GM12878 (cell line): ENCODE measurements at regions not wholly inside any gene's neighbourhood (a gene's known extent, or its start where the extent isn't known, plus 50 kb on each side); places are given as distances from the start of the nearest gene placed in this dataset.

Source experiments
- ATAC-seq: fragments of 200-7000 bp; cut with Tn5 transposase; 3 replicates; pipeline ENCODE4 v1.9.1; 2020; ENCODE audit warnings: mild to moderate bottlenecking, moderate library complexity
- BruUV-seq: library from RNA; stranded (reverse); fragments of 400-500 nt; replicated peaks from 2 replicates; lab custom pipeline; 2021; lab: Mats Ljungman, UMichigan
- CTCF ChIA-PET: fragments of 300-600 bp; sonication (Branson Sonifier 250); formaldehyde crosslinking; extraction: SDS; loops from one replicate; lab custom pipeline; 2021; ENCODE audit warnings: inconsistent platforms; lab: Yijun Ruan, JAX
- POLR2A ChIA-PET: fragments of 350-600 bp; formaldehyde crosslinking; extraction: SDS; loops from one replicate; lab custom pipeline; 2021; ENCODE audit warnings: inconsistent platforms; lab: Charles Lee
- RAD21 ChIA-PET: fragments of 300-600 bp; sonication (Branson Sonifier 250); formaldehyde crosslinking; loops from one replicate; lab custom pipeline; 2023; ENCODE audit warnings: antibody characterized with exemption; ENCODE audit not compliant: unreplicated experiment; lab: Charles Lee
- SMC1A ChIA-PET: fragments of 300-600 bp; sonication (Branson Sonifier 250); formaldehyde crosslinking; loops from one replicate; lab custom pipeline; 2023; ENCODE audit not compliant: unreplicated experiment, uncharacterized antibody; lab: Charles Lee
- DNase-seq: peaks from one replicate; pipeline ENCODE4 v3.0.0-alpha.2; 2011; ENCODE audit warnings: low read depth, low spot score
- FAIRE-seq: peaks from 3 replicates; lab custom pipeline; 2011; peaks lifted over from hg19 to GRCh38; lab: Jason Lieb, UNC
- H2AFZ ChIP-seq: 2 replicates; pipeline ENCODE4 v1.6.0; 2011; ENCODE audit warnings: low read depth, low read length, control low read depth; ENCODE audit not compliant: control insufficient read depth
- H3K27ac ChIP-seq: 2 replicates; pipeline ENCODE4 v1.5.1; 2011; ENCODE audit warnings: control low read depth; ENCODE audit not compliant: control insufficient read depth, insufficient read depth
- H3K27me3 ChIP-seq, 2 experiments: replicated peaks in 1 of 2; 2 replicates each; pipeline versions ENCODE4 v1.6.0 to v1.6.1; 2011; ENCODE audit warnings: low read length in 1 of 2; ENCODE audit not compliant: control insufficient read depth in 2 of 2, insufficient read depth in 2 of 2
- H3K36me3 ChIP-seq, 2 experiments: 2 replicates each; pipeline ENCODE4 v1.5.1; 2011; ENCODE audit warnings: low read length in 1 of 2; ENCODE audit not compliant: control insufficient read depth in 2 of 2, insufficient read depth in 2 of 2
- H3K4me1 ChIP-seq: 2 replicates; pipeline ENCODE4 v1.6.1; 2011; ENCODE audit warnings: mild to moderate bottlenecking, low read length, moderate library complexity, mixed read lengths; ENCODE audit not compliant: control insufficient read depth, insufficient read depth
- H3K4me2 ChIP-seq: 2 replicates; pipeline ENCODE4 v1.6.0; 2011; ENCODE audit warnings: control low read depth; ENCODE audit not compliant: control insufficient read depth, insufficient read depth
- H3K4me3 ChIP-seq: fragments of 200-600 bp; sonication (generic); 2 replicates; pipeline ENCODE4 v1.5.1; 2016
- H3K79me2 ChIP-seq: 2 replicates; pipeline ENCODE4 v1.6.0; 2011; ENCODE audit warnings: low read length; ENCODE audit not compliant: control insufficient read depth, insufficient read depth
- H3K9ac ChIP-seq: 2 replicates; pipeline ENCODE4 v1.8.0; 2011; ENCODE audit warnings: low read length, control low read depth, mixed read lengths; ENCODE audit not compliant: control insufficient read depth, insufficient read depth
- H3K9me3 ChIP-seq: replicated peaks from 3 replicates; pipeline ENCODE4 v1.5.1; 2011; ENCODE audit warnings: mild to moderate bottlenecking, low read length; ENCODE audit not compliant: control insufficient read depth, insufficient read depth
- H4K20me1 ChIP-seq: 2 replicates; pipeline ENCODE4 v1.6.0; 2011; ENCODE audit not compliant: control insufficient read depth, insufficient read depth
- BHLHE40 ChIP-seq, 2 experiments: fragments of 450-650 bp in 1 of 2; IDR thresholded peaks; 2 replicates each; pipeline ENCODE4 v1.6.1; 2011 to 2017; ENCODE audit warnings: low read depth in 2 of 2, borderline replicate concordance in 1 of 2, improper control_type of control experiment in 1 of 2, low read length in 1 of 2, mild to moderate bottlenecking in 1 of 2
- CREB1 ChIP-seq: IDR thresholded peaks from 2 replicates; pipeline ENCODE4 v1.6.1; 2012; ENCODE audit warnings: low read depth, mild to moderate bottlenecking, inconsistent platforms
- CTCF ChIP-seq, 3 experiments: IDR thresholded peaks in 2 of 3; conservative IDR thresholded peaks in 1 of 3; 2 replicates each; pipeline ENCODE4 v1.5.1; 2011; ENCODE audit warnings: low read depth in 3 of 3, low read length in 3 of 3, mild to moderate bottlenecking in 3 of 3, control low read depth in 2 of 3, moderate library complexity in 2 of 3, inconsistent platforms in 1 of 3, mixed read lengths in 1 of 3; ENCODE audit not compliant: control insufficient read depth in 2 of 3, insufficient read depth in 1 of 3; ENCODE audit errors: extremely low read depth in 1 of 3
- ELK1 ChIP-seq: IDR thresholded peaks from 2 replicates; pipeline ENCODE4 v1.6.1; 2012; ENCODE audit warnings: low read depth, low read length, improper control_type of control experiment
- FOXM1 ChIP-seq: IDR thresholded peaks from 2 replicates; pipeline ENCODE4 v1.6.1; 2012; ENCODE audit warnings: low read depth, mild to moderate bottlenecking, inconsistent platforms, low read length, moderate library complexity
- LARP7 ChIP-seq: fragments of 450-650 bp; IDR thresholded peaks from 2 replicates; pipeline ENCODE4 v1.6.1; 2017; ENCODE audit warnings: mild to moderate bottlenecking
- MYC ChIP-seq: IDR thresholded peaks from 2 replicates; pipeline ENCODE4 v1.6.1; 2011; ENCODE audit warnings: mild to moderate bottlenecking, low read length, moderate library complexity, inconsistent platforms; ENCODE audit not compliant: insufficient read depth, insufficient replicate concordance, insufficient read length, severe bottlenecking
- PAX5 ChIP-seq: IDR thresholded peaks from 2 replicates; pipeline ENCODE4 v1.6.1; 2011; ENCODE audit warnings: low read depth, low read length, borderline replicate concordance
- SMAD5 ChIP-seq: IDR thresholded peaks from 2 replicates; pipeline ENCODE4 v1.6.1; 2016; ENCODE audit warnings: antibody characterized with exemption, low read depth
- SPI1 ChIP-seq: IDR thresholded peaks from 2 replicates; pipeline ENCODE4 v1.6.1; 2011; ENCODE audit warnings: low read depth, mild to moderate bottlenecking, low read length, moderate library complexity, borderline replicate concordance; ENCODE audit not compliant: insufficient read depth
- SRF ChIP-seq, 2 experiments: IDR thresholded peaks; 2 replicates each; pipeline ENCODE4 v1.6.1; 2011; ENCODE audit warnings: low read depth in 2 of 2, low read length in 2 of 2, mild to moderate bottlenecking in 1 of 2, moderate library complexity in 1 of 2
- TCF7 ChIP-seq: IDR thresholded peaks from 2 replicates; pipeline ENCODE4 v1.6.1; 2014; ENCODE audit warnings: antibody characterized with exemption, borderline replicate concordance
- WGBS: methylation state at CpG from one replicate; pipeline ENCODE4 v1.1.6; 2016; ENCODE audit warnings: low lambda C conversion rate; ENCODE audit not compliant: insufficient replicate concordance, insufficient coverage; ENCODE audit errors: missing lambda C conversion rate; 5-methylcytosine and 5-hydroxymethylcytosine counted together
- in situ Hi-C: fragments of 300-500 bp; cut with MboI; formaldehyde crosslinking; loops from 9 replicates; pipeline ENCODE4 v1.14.3; 2018; ENCODE audit warnings: mixed read lengths
- intact Hi-C: fragments of 100-400 bp; cut with micrococcal nuclease; formaldehyde crosslinking; loops from one replicate; pipeline ENCODE4 v1.14.2; 2022; ENCODE audit not compliant: unreplicated experiment
- TF ChIP-seq, protein P1 (sequence below): fragments of 450-650 bp; conservative IDR thresholded peaks from 2 replicates; pipeline ENCODE4 v1.6.1; 2017; ENCODE audit warnings: mild to moderate bottlenecking, moderate library complexity

- intact Hi-C loops (no loop called here), in situ Hi-C loops (no loop called here)
- TF ChIP-seq SPI1 (peak; percentile 67), CREB1 (no peak)
- H3K4me3 ChIP-seq: no peak overlapping the region
- H4K20me1 ChIP-seq: no peaks in the 10 kb centered on the region
- no peak for DNase-seq
- no peak overlapping the region for H3K27ac ChIP-seq
- no peaks in the 10 kb centered on the region for H3K9me3 ChIP-seq
- H2AFZ ChIP-seq: no peak overlapping the region
- no peaks in the 10 kb centered on the region for H3K27me3 ChIP-seq
- H3K9ac ChIP-seq: no peak overlapping the region
- RAD21 ChIA-PET: no interaction called here
- H3K4me2 ChIP-seq: no peak overlapping the region
- POLR2A ChIA-PET: no interaction called here
- no peaks in the 10 kb centered on the region for H3K36me3 ChIP-seq
- SMC1A ChIA-PET: no interaction called here
- CTCF ChIA-PET: interaction anchor here (1.2 kb wide), 1 partner anchor 27 kb away, joined by 4 read pairs; no protein-coding TSS in a partner anchor
- H3K4me1 ChIP-seq: no peaks in the 10 kb centered on the region
- peak; percentile 61 for ATAC-seq
- H3K79me2 ChIP-seq: no peaks in the 10 kb centered on the region
- BruUV-seq: no TSS peak
- FAIRE-seq: no peak
These were observed 272.2 kb downstream of the SNX13 start for GRCh38 chr7:17668122-17668521.

DNA sequence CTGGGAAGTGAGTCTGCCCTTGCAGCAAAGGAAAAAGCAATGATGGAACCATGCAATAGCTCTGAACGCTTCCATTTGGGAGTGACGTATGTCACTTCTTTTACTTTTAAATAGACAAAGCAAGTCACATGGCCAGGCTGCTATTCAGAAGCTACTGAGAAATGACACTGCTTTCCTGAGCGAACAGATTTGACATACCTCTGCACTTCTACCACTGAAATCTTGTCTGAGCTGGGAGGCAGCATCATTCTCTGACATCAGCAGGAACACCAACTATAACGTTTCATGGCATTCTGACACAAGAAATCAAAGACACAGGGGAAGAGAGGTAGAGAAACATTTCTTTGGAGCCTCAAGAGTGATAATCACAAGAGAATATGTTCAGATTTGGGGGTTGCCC lies 271.1 kb downstream of the SNX13 start:
- Histone ChIP-seq H3K9ac (no peak overlapping the region), H3K36me3 (no peaks in the 10 kb centered on the region), H3K27me3 (peaks cover 0 to 2% of the 10 kb centered on the region in 2 experiments; a peak in 1 of 4 replicates), H4K20me1 (no peaks in the 10 kb centered on the region), H3K27ac (no peak overlapping the region), H3K4me1 (no peaks in the 10 kb centered on the region), H3K4me2 (no peak overlapping the region), H2AFZ (no peak overlapping the region), H3K9me3 (no peaks in the 10 kb centered on the region), H3K4me3 (no peak overlapping the region), H3K79me2 (no peaks in the 10 kb centered on the region)
- no peak for DNase-seq
- 34% methylated on average over 4 of the region's 4 CpGs for WGBS
- BruUV-seq: no TSS peak
- ATAC-seq: no peak
- RAD21 ChIA-PET: no interaction called here
- intact Hi-C loops (no loop called here), in situ Hi-C loops (no loop called here)
- CTCF ChIA-PET: interaction anchor here (0.6 kb wide), 1 partner anchor 598 kb away, joined by 3 read pairs; no protein-coding TSS in a partner anchor
- no peak for FAIRE-seq
- POLR2A ChIA-PET: no interaction called here
- SMC1A ChIA-PET: interaction anchor here (3.4 kb wide), 1 partner anchor 11 kb away, joined by 19 read pairs; no protein-coding TSS in a partner anchor
- TF ChIP-seq SRF (IDR thresholded peaks at IDR 0.05; ENCODE audit: low read depth in 2 of 2, low read length in 2 of 2) (no peak), BHLHE40 (IDR thresholded peaks at IDR 0.05; ENCODE audit: borderline replicate concordance in 1 of 2, low read depth in 2 of 2, low read length in 1 of 2) (no peak), ELK1 (no peak), LARP7 (no peak), FOXM1 (no peak), CTCF (IDR thresholded peaks at IDR 0.05 in 2 of 3, conservative IDR thresholded peaks at IDR 0.05 in 1 of 3; ENCODE audit: control insufficient read depth in 2 of 3, extremely low read depth in 1 of 3, insufficient read depth in 1 of 3, low read depth in 3 of 3, low read length in 3 of 3) (no peak), PAX5 (no peak), MYC (no peak), TCF7 (no peak), SMAD5 (no peak)
- TF ChIP-seq, protein P1, sequence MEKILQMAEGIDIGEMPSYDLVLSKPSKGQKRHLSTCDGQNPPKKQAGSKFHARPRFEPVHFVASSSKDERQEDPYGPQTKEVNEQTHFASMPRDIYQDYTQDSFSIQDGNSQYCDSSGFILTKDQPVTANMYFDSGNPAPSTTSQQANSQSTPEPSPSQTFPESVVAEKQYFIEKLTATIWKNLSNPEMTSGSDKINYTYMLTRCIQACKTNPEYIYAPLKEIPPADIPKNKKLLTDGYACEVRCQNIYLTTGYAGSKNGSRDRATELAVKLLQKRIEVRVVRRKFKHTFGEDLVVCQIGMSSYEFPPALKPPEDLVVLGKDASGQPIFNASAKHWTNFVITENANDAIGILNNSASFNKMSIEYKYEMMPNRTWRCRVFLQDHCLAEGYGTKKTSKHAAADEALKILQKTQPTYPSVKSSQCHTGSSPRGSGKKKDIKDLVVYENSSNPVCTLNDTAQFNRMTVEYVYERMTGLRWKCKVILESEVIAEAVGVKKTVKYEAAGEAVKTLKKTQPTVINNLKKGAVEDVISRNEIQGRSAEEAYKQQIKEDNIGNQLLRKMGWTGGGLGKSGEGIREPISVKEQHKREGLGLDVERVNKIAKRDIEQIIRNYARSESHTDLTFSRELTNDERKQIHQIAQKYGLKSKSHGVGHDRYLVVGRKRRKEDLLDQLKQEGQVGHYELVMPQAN: no peak
